H1 (cell line): ENCODE measurements at regions not wholly inside any gene's neighbourhood (a gene's known extent, or its start where the extent isn't known, plus 50 kb on each side); places are given as distances from the start of the nearest gene placed in this dataset.

ENCODE experiments used
- CTCF ChIA-PET: fragments of 300-600 bp; sonication (Branson Sonifier 250); formaldehyde crosslinking; loops from one replicate; lab custom pipeline; 2021; ENCODE audit not compliant: partially characterized antibody; lab: Charles Lee
- POLR2A ChIA-PET: fragments of 300-600 bp; sonication (Branson Sonifier 250); formaldehyde crosslinking; loops from one replicate; lab custom pipeline; 2021; ENCODE audit warnings: inconsistent platforms; ENCODE audit not compliant: partially characterized antibody; lab: Charles Lee
- DNase-seq, 2 experiments: peaks; one replicate each; pipeline versions ENCODE4 v3.0.0 to v3.0.0-alpha.2; 2010 to 2022; ENCODE audit warnings: low spot score in 2 of 2, low read depth in 1 of 2, mixed read lengths in 1 of 2
- FAIRE-seq: peaks from 2 replicates; lab custom pipeline; 2011; peaks lifted over from hg19 to GRCh38; lab: Jason Lieb, UNC
- H2AFZ ChIP-seq: 2 replicates; pipeline ENCODE4 v1.8.1; 2012; ENCODE audit warnings: low read length, inconsistent platforms
- H2AK5ac ChIP-seq: 2 replicates; pipeline ENCODE4 v1.6.1; 2013; ENCODE audit warnings: low read depth, low read length
- H2BK120ac ChIP-seq: replicated peaks from 2 replicates; pipeline ENCODE3; 2013; ENCODE audit warnings: low read depth, low read length, inconsistent platforms
- H2BK12ac ChIP-seq: 2 replicates; pipeline ENCODE4 v1.6.1; 2013; ENCODE audit warnings: low read depth, low read length
- H2BK15ac ChIP-seq: 2 replicates; pipeline ENCODE4 v1.6.1; 2013; ENCODE audit warnings: low read length
- H2BK20ac ChIP-seq: 2 replicates; pipeline ENCODE4 v1.6.1; 2013; ENCODE audit warnings: low read length
- H2BK5ac ChIP-seq: 2 replicates; pipeline ENCODE4 v1.6.1; 2013; ENCODE audit warnings: low read depth, low read length
- H3K14ac ChIP-seq: 2 replicates; pipeline ENCODE4 v1.6.1; 2013; ENCODE audit warnings: inconsistent platforms; ENCODE audit not compliant: insufficient read length
- H3K18ac ChIP-seq: 2 replicates; pipeline ENCODE4 v1.6.1; 2013; ENCODE audit warnings: low read length; ENCODE audit errors: extremely low read depth
- H3K23ac ChIP-seq: 2 replicates; pipeline ENCODE4 v1.6.1; 2013; ENCODE audit warnings: inconsistent platforms; ENCODE audit not compliant: insufficient read length
- H3K23me2 ChIP-seq: 2 replicates; pipeline ENCODE4 v1.6.1; 2013; ENCODE audit warnings: low read depth, low read length
- H3K27ac ChIP-seq: 2 replicates; pipeline ENCODE4 v1.6.1; 2011; ENCODE audit warnings: low read depth, low read length, inconsistent platforms
- H3K27me3 ChIP-seq, 4 experiments: replicated peaks in 1 of 4; 1 replicate in 1 of 4; 2 replicates in 3 of 4; pipeline versions ENCODE4 v1.6.1 to v1.8.1; 2011 to 2013; ENCODE audit warnings: low read length in 3 of 4, mild to moderate bottlenecking in 3 of 4, inconsistent platforms in 2 of 4, mixed read lengths in 2 of 4, moderate library complexity in 1 of 4; ENCODE audit not compliant: control insufficient read depth in 3 of 4, insufficient read depth in 3 of 4; ENCODE audit errors: extremely low read depth in 1 of 4
- H3K36me3 ChIP-seq, 4 experiments: 2 replicates each; pipeline versions ENCODE4 v1.6.1 to v1.8.1; 2011 to 2013; ENCODE audit warnings: mild to moderate bottlenecking in 4 of 4, low read length in 3 of 4, moderate library complexity in 2 of 4, control low read depth in 1 of 4, inconsistent platforms in 1 of 4; ENCODE audit not compliant: insufficient read depth in 4 of 4, control insufficient read depth in 2 of 4
- H3K4ac ChIP-seq: replicated peaks from 2 replicates; pipeline ENCODE3; 2013; ENCODE audit warnings: low read length, low read depth, mixed read lengths, inconsistent platforms; ENCODE audit not compliant: insufficient read length
- H3K4me1 ChIP-seq, 4 experiments: replicated peaks in 1 of 4; 1 replicate in 1 of 4; 2 replicates in 3 of 4; pipeline versions ENCODE4 v1.6.1 to v1.8.1; 2011 to 2013; ENCODE audit warnings: low read length in 3 of 4, inconsistent platforms in 2 of 4, mixed read lengths in 1 of 4; ENCODE audit not compliant: insufficient read depth in 4 of 4, control insufficient read depth in 3 of 4
- H3K4me2 ChIP-seq, 2 experiments: 2 replicates each; pipeline versions ENCODE4 v1.6.1 to v1.8.1; 2011 to 2013; ENCODE audit warnings: low read depth in 2 of 2, low read length in 2 of 2, control low read depth in 1 of 2, inconsistent platforms in 1 of 2, mild to moderate bottlenecking in 1 of 2; ENCODE audit not compliant: insufficient read depth in 1 of 2
- H3K4me3 ChIP-seq, 4 experiments: fragments of 200-600, 300-600 bp in 1 of 4; sonication (generic), shearing (Covaris generic), sonication (Bioruptor Twin) in 1 of 4; 2 replicates each; pipeline versions ENCODE4 v1.5.1 to v1.8.1; 2011 to 2016; ENCODE audit warnings: low read length in 4 of 4, low read depth in 3 of 4, control low read depth in 2 of 4, inconsistent platforms in 2 of 4, mild to moderate bottlenecking in 2 of 4, mixed read lengths in 1 of 4, moderate library complexity in 1 of 4; ENCODE audit not compliant: insufficient read depth in 2 of 4; ENCODE audit errors: extremely low read depth in 1 of 4
- H3K56ac ChIP-seq: replicated peaks from 2 replicates; pipeline ENCODE3; 2013; ENCODE audit warnings: low read depth, mild to moderate bottlenecking, mixed read lengths, low read length, inconsistent platforms; ENCODE audit not compliant: insufficient read length
- H3K79me1 ChIP-seq: 2 replicates; pipeline ENCODE4 v1.6.1; 2013; ENCODE audit warnings: low read depth, low read length, control low read depth
- H3K79me2 ChIP-seq, 2 experiments: 2 replicates each; pipeline versions ENCODE4 v1.6.1 to v1.8.1; 2012 to 2013; ENCODE audit warnings: low read length in 2 of 2, mild to moderate bottlenecking in 2 of 2, inconsistent platforms in 1 of 2; ENCODE audit not compliant: insufficient read depth in 2 of 2, control insufficient read depth in 1 of 2
- H3K9ac ChIP-seq, 4 experiments: replicated peaks in 1 of 4; 1 replicate in 1 of 4; 2 replicates in 3 of 4; pipeline versions ENCODE4 v1.6.1 to v1.8.1; 2011 to 2013; ENCODE audit warnings: low read depth in 3 of 4, low read length in 3 of 4, control low read depth in 2 of 4, mild to moderate bottlenecking in 2 of 4, moderate library complexity in 2 of 4, inconsistent platforms in 1 of 4; ENCODE audit errors: extremely low read depth in 1 of 4
- H3K9me3 ChIP-seq, 2 experiments: 2 replicates each; pipeline versions ENCODE4 v1.6.1 to v1.8.1; 2012 to 2013; ENCODE audit warnings: mild to moderate bottlenecking in 2 of 2, moderate library complexity in 2 of 2, control low read depth in 1 of 2, inconsistent platforms in 1 of 2, low read depth in 1 of 2, low read length in 1 of 2, mixed read lengths in 1 of 2; ENCODE audit not compliant: insufficient read depth in 2 of 2
- H4K20me1 ChIP-seq, 2 experiments: replicated peaks in 1 of 2; 2 replicates each; pipeline versions ENCODE3 to v1.8.1; 2011 to 2013; ENCODE audit warnings: inconsistent platforms in 2 of 2, low read length in 2 of 2, mild to moderate bottlenecking in 1 of 2; ENCODE audit not compliant: insufficient read depth in 2 of 2, control insufficient read depth in 1 of 2
- H4K5ac ChIP-seq: 2 replicates; pipeline ENCODE4 v1.6.1; 2013; ENCODE audit warnings: low read length, low read depth, mixed read lengths, inconsistent platforms; ENCODE audit not compliant: insufficient read length
- H4K8ac ChIP-seq: 2 replicates; pipeline ENCODE4 v1.8.0; 2013; ENCODE audit warnings: mild to moderate bottlenecking, moderate library complexity, low read length, inconsistent platforms; ENCODE audit not compliant: insufficient read depth; ENCODE audit errors: extremely low read depth
- H4K91ac ChIP-seq: replicated peaks from 2 replicates; pipeline ENCODE3; 2013; ENCODE audit warnings: low read length, mixed read lengths, inconsistent platforms; ENCODE audit not compliant: insufficient read length
- ASH2L ChIP-seq: fragments of 200-600, 300-600 bp; sonication (generic); IDR thresholded peaks from one replicate; pipeline ENCODE4 v1.7.1; 2017; ENCODE audit warnings: low read length
- CEBPB ChIP-seq: IDR thresholded peaks from 2 replicates; pipeline ENCODE4 v1.6.1; 2012; ENCODE audit warnings: low read depth, low read length
- HDAC2 ChIP-seq, 2 experiments: fragments of 300-600 bp in 1 of 2; sonication (generic) in 1 of 2; IDR thresholded peaks; 2 replicates each; pipeline ENCODE4 v1.6.1; 2011 to 2012; ENCODE audit warnings: low read depth in 2 of 2, low read length in 2 of 2, mild to moderate bottlenecking in 2 of 2, moderate library complexity in 2 of 2, borderline replicate concordance in 1 of 2, inconsistent platforms in 1 of 2
- JUN ChIP-seq: IDR thresholded peaks from 2 replicates; pipeline ENCODE4 v1.6.1; 2011; ENCODE audit warnings: low read depth, mild to moderate bottlenecking, improper control_type of control experiment, low read length
- KDM1A ChIP-seq: fragments of 200-600, 300-600 bp; sonication (generic); IDR thresholded peaks from 2 replicates; pipeline ENCODE4 v1.7.1; 2016; ENCODE audit warnings: mild to moderate bottlenecking, low read length, borderline replicate concordance
- MAFK ChIP-seq: IDR thresholded peaks from 2 replicates; pipeline ENCODE4 v1.6.1; 2012; ENCODE audit warnings: low read depth, mild to moderate bottlenecking, improper control_type of control experiment, low read length
- NRF1 ChIP-seq: IDR thresholded peaks from 2 replicates; pipeline ENCODE4 v1.6.1; 2011; ENCODE audit warnings: mild to moderate bottlenecking, low read depth, low read length, improper control_type of control experiment
- SAP30 ChIP-seq: fragments of 300-600 bp; sonication (generic); IDR thresholded peaks from 2 replicates; pipeline ENCODE4 v1.7.1; 2012; ENCODE audit warnings: low read length, moderate library complexity, mild to moderate bottlenecking, inconsistent platforms; ENCODE audit not compliant: insufficient read depth, insufficient replicate concordance
- USF2 ChIP-seq: IDR thresholded peaks from 2 replicates; pipeline ENCODE4 v1.6.1; 2011; ENCODE audit warnings: low read length, improper control_type of control experiment
- WGBS, 2 experiments: shearing (Covaris generic) in 1 of 2; methylation state at CpG; one replicate each; pipeline versions ENCODE4 v1.1.6 to v1.1.7; 2013 to 2015; ENCODE audit warnings: low lambda C conversion rate in 2 of 2, mixed read lengths in 2 of 2, inconsistent platforms in 1 of 2, low coverage in 1 of 2, missing lambda C conversion rate in 1 of 2; ENCODE audit not compliant: insufficient replicate concordance in 2 of 2, insufficient coverage in 1 of 2, insufficient read length in 1 of 2; ENCODE audit errors: extremely low coverage in 1 of 2, missing lambda C conversion rate in 1 of 2; 5-methylcytosine and 5-hydroxymethylcytosine counted together
- TF ChIP-seq, protein P1 (sequence below): IDR thresholded peaks from 2 replicates; pipeline ENCODE4 v1.6.1; 2012; ENCODE audit warnings: low read length, inconsistent platforms

GRCh38 chr6:74447013-74447412, 751.0 kb downstream of the CD109 start:
- no peaks in the 10 kb centered on the region for H3K23me2 ChIP-seq
- H3K9ac ChIP-seq: no peak overlapping the region
- no peak overlapping the region for H2BK120ac ChIP-seq
- POLR2A ChIA-PET: no interaction called here
- H4K20me1 ChIP-seq: no peaks in the 10 kb centered on the region
- H3K18ac ChIP-seq: no peak overlapping the region
- H2AK5ac ChIP-seq: no peak overlapping the region
- no peak overlapping the region for H3K4me3 ChIP-seq
- WGBS, 2 experiments: 86% methylated on average over 5 of the region's 5 CpGs; no CpG with 5 or more reads in 1 of the 2 experiments
- DNase-seq (no peak), FAIRE-seq (no peak)
- no peaks in the 10 kb centered on the region for H3K36me3 ChIP-seq
- H4K8ac ChIP-seq: no peak overlapping the region
- H3K79me1 ChIP-seq: no peaks in the 10 kb centered on the region
- no peaks in the 10 kb centered on the region for H3K4me1 ChIP-seq
- H3K56ac ChIP-seq: no peak overlapping the region
- H3K79me2 ChIP-seq: no peaks in the 10 kb centered on the region
- no peak overlapping the region for H2BK15ac ChIP-seq
- no peak overlapping the region for H4K5ac ChIP-seq
- H4K91ac ChIP-seq: no peak overlapping the region
- no peaks in the 10 kb centered on the region for H3K9me3 ChIP-seq
- CTCF ChIA-PET: no interaction called here
- H3K4ac ChIP-seq: no peak overlapping the region
- H3K4me2 ChIP-seq: no peak overlapping the region
- H3K27ac ChIP-seq: no peak overlapping the region
- H2BK12ac ChIP-seq: no peak overlapping the region
- H3K27me3 ChIP-seq: no peaks in the 10 kb centered on the region
- H2BK5ac ChIP-seq: no peak overlapping the region
- no peak overlapping the region for H3K14ac ChIP-seq
- no peak overlapping the region for H3K23ac ChIP-seq
- H2AFZ ChIP-seq: no peak overlapping the region
- no peak overlapping the region for H2BK20ac ChIP-seq
- TF ChIP-seq MAFK (no peak), SAP30 (no peak), HDAC2 (IDR thresholded peaks at IDR 0.05; ENCODE audit: borderline replicate concordance in 1 of 2, low read depth in 2 of 2, low read length in 2 of 2) (no peak), JUN (no peak), KDM1A (no peak), NRF1 (no peak), USF2 (no peak), ASH2L (no peak), CEBPB (no peak)
- TF ChIP-seq, protein P1, sequence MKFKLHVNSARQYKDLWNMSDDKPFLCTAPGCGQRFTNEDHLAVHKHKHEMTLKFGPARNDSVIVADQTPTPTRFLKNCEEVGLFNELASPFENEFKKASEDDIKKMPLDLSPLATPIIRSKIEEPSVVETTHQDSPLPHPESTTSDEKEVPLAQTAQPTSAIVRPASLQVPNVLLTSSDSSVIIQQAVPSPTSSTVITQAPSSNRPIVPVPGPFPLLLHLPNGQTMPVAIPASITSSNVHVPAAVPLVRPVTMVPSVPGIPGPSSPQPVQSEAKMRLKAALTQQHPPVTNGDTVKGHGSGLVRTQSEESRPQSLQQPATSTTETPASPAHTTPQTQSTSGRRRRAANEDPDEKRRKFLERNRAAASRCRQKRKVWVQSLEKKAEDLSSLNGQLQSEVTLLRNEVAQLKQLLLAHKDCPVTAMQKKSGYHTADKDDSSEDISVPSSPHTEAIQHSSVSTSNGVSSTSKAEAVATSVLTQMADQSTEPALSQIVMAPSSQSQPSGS: no peak
